Heart left ventricle (tissue), 13 donors: ENCODE measurements at regions not wholly inside any gene's neighbourhood (a gene's known extent, or its start where the extent isn't known, plus 50 kb on each side); places are given as distances from the start of the nearest gene placed in this dataset.

Source experiments
- CTCF ChIP-seq, 12 donors: fragments of 200-600 bp; sonication (generic) in 4 of 12; IDR thresholded peaks; one replicate each; pipeline versions ENCODE4 v1.5.0 to v1.8.0; 2018 to 2022; ENCODE audit warnings: antibody characterized with exemption in 12 of 12, mild to moderate bottlenecking in 5 of 12
- POLR2A ChIP-seq, 2 donors: fragments of 450-650 bp; IDR thresholded peaks; one replicate each; pipeline ENCODE4 v1.6.1; 2017; ENCODE audit warnings: antibody characterized with exemption in 2 of 2, mild to moderate bottlenecking in 2 of 2, moderate library complexity in 2 of 2
- donor health status: ischemic (EF 13 %, LVEDD 7.1; RV severe dilation, severe dysfunction).
- donor health status: DM: no; HTN: yes; CAD: no.
- donor health status: DM: no; HTN: no; CAD: no.
- donor health status: ischemic (EF 25% LVEDD 6.9; RV normal size, moderate dysfunction).
- donor health status: ischemic (EF 25% LVEDD 5.7; RV mildly dilated, moderate dysfunction).
- donor health status: ischemic (EF 35%, LVEDD 5.7; RV mildly dilated, moderate dysfunction).
- donor health status: nonischemic (EF 11% LVEDD 7.7; RV severe dilation, severe dysfunction).
- donor health status: DM: yes; HTN: yes; CAD: no.
- donor health status: PGD.
- donor health status: ischemic (EF 29% LVEDD 5.4; RV normal size, mild dysfunction).
- donor health status: nonischemic (EF 23%, LVEDD 6.1; RV moderate dilation, normal function).

- TF ChIP-seq POLR2A (IDR thresholded peaks at IDR 0.05) (no peak), CTCF (IDR thresholded peaks at IDR 0.05) (no peak)
Observed at GRCh38 chr2:147696426-147696825, 148.4 kb upstream of the ACVR2A start.
